H9 (cell line): ENCODE measurements at regions not wholly inside any gene's neighbourhood (a gene's known extent, or its start where the extent isn't known, plus 50 kb on each side); places are given as distances from the start of the nearest gene placed in this dataset.

Experiments
- DNase-seq: peaks from one replicate; pipeline ENCODE4 v3.0.0-alpha.2; 2017
- H2AFZ ChIP-seq: one replicate; pipeline ENCODE4 v1.6.1; 2013; ENCODE audit warnings: mild to moderate bottlenecking, low read length, control low read depth, moderate library complexity
- H2AK5ac ChIP-seq: 2 replicates; pipeline ENCODE4 v1.6.1; 2013; ENCODE audit warnings: low read length, control low read depth, mixed read lengths; ENCODE audit not compliant: insufficient read length
- H2BK120ac ChIP-seq: one replicate; pipeline ENCODE4 v1.6.1; 2013; ENCODE audit warnings: low read depth, mild to moderate bottlenecking, low read length, control low read depth, inconsistent platforms; ENCODE audit not compliant: poor library complexity, severe bottlenecking
- H2BK12ac ChIP-seq: 2 replicates; pipeline ENCODE4 v1.6.1; 2013; ENCODE audit warnings: low read length, control low read depth, mixed read lengths, low read depth; ENCODE audit not compliant: insufficient read length
- H2BK15ac ChIP-seq: 2 replicates; pipeline ENCODE4 v1.6.1; 2013; ENCODE audit warnings: low read depth, low read length, control low read depth
- H2BK20ac ChIP-seq: one replicate; pipeline ENCODE4 v1.6.1; 2013; ENCODE audit warnings: low read depth, mild to moderate bottlenecking, low read length, control low read depth, inconsistent platforms; ENCODE audit not compliant: poor library complexity, severe bottlenecking
- H2BK5ac ChIP-seq: 2 replicates; pipeline ENCODE4 v1.6.1; 2013; ENCODE audit warnings: low read length, control low read depth, mixed read lengths; ENCODE audit not compliant: insufficient read length
- H3K14ac ChIP-seq: 2 replicates; pipeline ENCODE4 v1.6.1; 2013; ENCODE audit warnings: low read length, control low read depth; ENCODE audit not compliant: insufficient read depth
- H3K18ac ChIP-seq: 2 replicates; pipeline ENCODE4 v1.6.1; 2013; ENCODE audit warnings: low read depth, mild to moderate bottlenecking, mixed read lengths, low read length, control low read depth; ENCODE audit not compliant: insufficient read length
- H3K23ac ChIP-seq: 2 replicates; pipeline ENCODE4 v1.6.1; 2013; ENCODE audit warnings: low read length, control low read depth, mixed read lengths, low read depth; ENCODE audit not compliant: insufficient read length
- H3K23me2 ChIP-seq: 2 replicates; pipeline ENCODE4 v1.6.1; 2013; ENCODE audit warnings: low read depth, mild to moderate bottlenecking, mixed read lengths, low read length, control low read depth; ENCODE audit not compliant: insufficient read length, poor library complexity, severe bottlenecking
- H3K27ac ChIP-seq: 2 replicates; pipeline ENCODE4 v1.5.1; 2013; ENCODE audit warnings: low read length, control low read depth, mixed read lengths, low read depth; ENCODE audit not compliant: insufficient read length
- H3K27me3 ChIP-seq: 2 replicates; pipeline ENCODE4 v1.6.1; 2013; ENCODE audit warnings: low read length, control low read depth, inconsistent platforms; ENCODE audit not compliant: insufficient read depth
- H3K4ac ChIP-seq: 2 replicates; pipeline ENCODE4 v1.6.1; 2013; ENCODE audit warnings: low read depth, mild to moderate bottlenecking, control low read depth, inconsistent platforms, low read length, moderate library complexity
- H3K4me1 ChIP-seq: 2 replicates; pipeline ENCODE4 v1.6.1; 2013; ENCODE audit warnings: low read length, control low read depth, inconsistent platforms; ENCODE audit not compliant: insufficient read depth
- H3K4me2 ChIP-seq: 2 replicates; pipeline ENCODE4 v1.6.1; 2013; ENCODE audit warnings: low read length, control low read depth, mixed read lengths; ENCODE audit not compliant: insufficient read length, insufficient read depth
- H3K56ac ChIP-seq: 2 replicates; pipeline ENCODE4 v1.6.1; 2013; ENCODE audit warnings: low read depth, mild to moderate bottlenecking, mixed read lengths, low read length, control low read depth; ENCODE audit not compliant: insufficient read length
- H3K79me1 ChIP-seq: 2 replicates; pipeline ENCODE4 v1.6.1; 2013; ENCODE audit warnings: low read depth, mild to moderate bottlenecking, moderate library complexity, low read length, control low read depth, inconsistent platforms; ENCODE audit not compliant: insufficient read depth, poor library complexity, severe bottlenecking
- H3K79me2 ChIP-seq: 2 replicates; pipeline ENCODE4 v1.6.1; 2013; ENCODE audit warnings: low read length, control low read depth, inconsistent platforms; ENCODE audit not compliant: insufficient read depth
- H3K9ac ChIP-seq: 2 replicates; pipeline ENCODE4 v1.6.1; 2013; ENCODE audit warnings: low read length, control low read depth, mixed read lengths; ENCODE audit not compliant: insufficient read length; ENCODE audit errors: extremely low read depth
- H3K9me3 ChIP-seq: one replicate; pipeline ENCODE4 v1.6.1; 2013; ENCODE audit warnings: low read depth, low read length, inconsistent platforms; ENCODE audit not compliant: control insufficient read depth
- H3T11ph ChIP-seq: one replicate; pipeline ENCODE4 v1.6.1; 2013; ENCODE audit warnings: mild to moderate bottlenecking, low read length, control low read depth, inconsistent platforms
- H4K20me1 ChIP-seq: one replicate; pipeline ENCODE4 v1.6.1; 2013; ENCODE audit not compliant: control insufficient read depth, insufficient read length, insufficient read depth
- H4K5ac ChIP-seq: 2 replicates; pipeline ENCODE4 v1.6.1; 2013; ENCODE audit warnings: low read depth, mild to moderate bottlenecking, mixed read lengths, low read length, control low read depth; ENCODE audit not compliant: insufficient read length
- H4K8ac ChIP-seq: replicated peaks from 2 replicates; pipeline ENCODE4 v1.6.1; 2013; ENCODE audit warnings: low read length, control low read depth, mixed read lengths, low read depth; ENCODE audit not compliant: insufficient read length
- H4K91ac ChIP-seq: 2 replicates; pipeline ENCODE4 v1.6.1; 2013; ENCODE audit warnings: low read depth, mild to moderate bottlenecking, moderate library complexity, mixed read lengths, low read length, control low read depth; ENCODE audit not compliant: insufficient read length
- H3K27ac Mint-ChIP-seq, 3 experiments: 2 replicates in 2 of 3; 3 replicates in 1 of 3; pipeline ENCODE4 v1.8.0; 2020 to 2021; ENCODE audit warnings: mixed read lengths in 3 of 3, mild to moderate bottlenecking in 1 of 3, moderate library complexity in 1 of 3
- H3K27me3 Mint-ChIP-seq: 2 replicates; pipeline ENCODE4 v1.8.0; 2021; ENCODE audit warnings: low read depth, mild to moderate bottlenecking, moderate library complexity, mixed read lengths
- H3K36me3 Mint-ChIP-seq, 3 experiments: 2 replicates in 2 of 3; 3 replicates in 1 of 3; pipeline ENCODE4 v1.8.0; 2020 to 2021; ENCODE audit warnings: low read depth in 3 of 3, mixed read lengths in 3 of 3; ENCODE audit not compliant: insufficient read depth in 1 of 3
- H3K4me1 Mint-ChIP-seq, 2 experiments: 2 replicates each; pipeline ENCODE4 v1.8.0; 2020; ENCODE audit warnings: mixed read lengths in 2 of 2
- H3K4me3 Mint-ChIP-seq, 2 experiments: 2 replicates in 1 of 2; 3 replicates in 1 of 2; pipeline ENCODE4 v1.8.0; 2020 to 2021; ENCODE audit warnings: mild to moderate bottlenecking in 2 of 2, mixed read lengths in 2 of 2, moderate library complexity in 1 of 2
- H3K9me3 Mint-ChIP-seq, 2 experiments: 2 replicates in 1 of 2; 3 replicates in 1 of 2; pipeline ENCODE4 v1.8.0; 2020; ENCODE audit warnings: mild to moderate bottlenecking in 2 of 2, mixed read lengths in 2 of 2, moderate library complexity in 1 of 2
- WGBS: extraction: QIAGEN DNeasy Blood & Tissue Kit; methylation state at CpG from one replicate; pipeline ENCODE4 v1.1.7; 2013; ENCODE audit warnings: missing lambda C conversion rate, low lambda C conversion rate, mixed read lengths; ENCODE audit not compliant: insufficient read length; ENCODE audit errors: extremely low coverage; 5-methylcytosine and 5-hydroxymethylcytosine counted together
- TF ChIP-seq, protein P1 (sequence below): fragments of 200-600 bp; sonication (generic); conservative IDR thresholded peaks from 3 replicates; pipeline ENCODE4 v1.8.0; 2021; ENCODE audit warnings: antibody characterized with exemption, mild to moderate bottlenecking

DNA sequence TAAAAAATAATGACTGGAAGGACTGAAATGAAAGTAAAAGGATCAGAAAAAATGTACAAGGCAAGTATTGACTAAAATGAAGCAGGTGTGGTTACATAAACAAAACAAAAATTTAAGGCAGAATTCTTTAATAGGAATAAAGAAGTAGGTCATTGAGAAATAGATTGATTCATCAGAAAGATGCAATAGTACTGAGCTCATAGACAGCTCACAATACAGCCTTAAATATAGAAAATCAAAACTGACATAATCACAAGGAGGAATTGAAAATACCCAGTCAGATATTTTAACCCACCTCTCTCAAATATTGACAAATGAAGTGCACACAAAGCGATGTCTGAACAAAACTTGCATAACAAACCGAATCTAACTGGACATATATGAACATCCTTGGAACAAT lies 366.8 kb upstream of the DPYD start:
- no peaks in the 10 kb centered on the region for H3K23me2 ChIP-seq
- no peak overlapping the region for H3K9ac ChIP-seq

More for the DNA sequence above, 366.8 kb upstream of the DPYD start:
- no peak overlapping the region for H2BK20ac ChIP-seq
- no peaks in the 10 kb centered on the region for H3K9me3 Mint-ChIP-seq
- no peak overlapping the region for H3T11ph ChIP-seq
- H3K9me3 ChIP-seq = no peaks in the 10 kb centered on the region
- TF ChIP-seq, protein P1, sequence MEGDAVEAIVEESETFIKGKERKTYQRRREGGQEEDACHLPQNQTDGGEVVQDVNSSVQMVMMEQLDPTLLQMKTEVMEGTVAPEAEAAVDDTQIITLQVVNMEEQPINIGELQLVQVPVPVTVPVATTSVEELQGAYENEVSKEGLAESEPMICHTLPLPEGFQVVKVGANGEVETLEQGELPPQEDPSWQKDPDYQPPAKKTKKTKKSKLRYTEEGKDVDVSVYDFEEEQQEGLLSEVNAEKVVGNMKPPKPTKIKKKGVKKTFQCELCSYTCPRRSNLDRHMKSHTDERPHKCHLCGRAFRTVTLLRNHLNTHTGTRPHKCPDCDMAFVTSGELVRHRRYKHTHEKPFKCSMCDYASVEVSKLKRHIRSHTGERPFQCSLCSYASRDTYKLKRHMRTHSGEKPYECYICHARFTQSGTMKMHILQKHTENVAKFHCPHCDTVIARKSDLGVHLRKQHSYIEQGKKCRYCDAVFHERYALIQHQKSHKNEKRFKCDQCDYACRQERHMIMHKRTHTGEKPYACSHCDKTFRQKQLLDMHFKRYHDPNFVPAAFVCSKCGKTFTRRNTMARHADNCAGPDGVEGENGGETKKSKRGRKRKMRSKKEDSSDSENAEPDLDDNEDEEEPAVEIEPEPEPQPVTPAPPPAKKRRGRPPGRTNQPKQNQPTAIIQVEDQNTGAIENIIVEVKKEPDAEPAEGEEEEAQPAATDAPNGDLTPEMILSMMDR = no peak
- H4K5ac ChIP-seq = no peak overlapping the region
- H3K27me3 Mint-ChIP-seq = no peaks in the 10 kb centered on the region; the same call in 1 of the 2 replicates
- no peak for DNase-seq
- no peak overlapping the region for H3K56ac ChIP-seq
- no peak overlapping the region for H3K4me3 Mint-ChIP-seq
- no peak overlapping the region for H2BK120ac ChIP-seq
- no peak overlapping the region for H3K27ac Mint-ChIP-seq
- no peaks in the 10 kb centered on the region for H3K79me2 ChIP-seq
- H3K14ac ChIP-seq = no peak overlapping the region
- H4K8ac ChIP-seq = no peak overlapping the region
- no CpG with 5 or more reads among the region's 2 CpGs for WGBS
- H4K91ac ChIP-seq = no peak overlapping the region
- no peaks in the 10 kb centered on the region for H3K36me3 Mint-ChIP-seq
- H3K23ac ChIP-seq = no peak overlapping the region
- no peak overlapping the region for H2AFZ ChIP-seq
- no peak overlapping the region for H3K27ac ChIP-seq
- no peak overlapping the region for H2BK5ac ChIP-seq
- H3K79me1 ChIP-seq = no peaks in the 10 kb centered on the region
- no peak overlapping the region for H3K18ac ChIP-seq
- H3K4me2 ChIP-seq = no peak overlapping the region
- H2BK15ac ChIP-seq = no peak overlapping the region
- H3K4me1 ChIP-seq = no peaks in the 10 kb centered on the region
- no peak overlapping the region for H3K4ac ChIP-seq
- no peak overlapping the region for H2AK5ac ChIP-seq
- no peak overlapping the region for H2BK12ac ChIP-seq
- no peaks in the 10 kb centered on the region for H3K4me1 Mint-ChIP-seq
- no peaks in the 10 kb centered on the region for H4K20me1 ChIP-seq
- H3K27me3 ChIP-seq = no peaks in the 10 kb centered on the region
